Umbilical cord (tissue), 1 donor: ENCODE measurements at regions not wholly inside any gene's neighbourhood (a gene's known extent, or its start where the extent isn't known, plus 50 kb on each side); places are given as distances from the start of the nearest gene placed in this dataset.
"Not testable (repeated sequence)": the region's sequence is repeated elsewhere in the genome, so short reads cannot be mapped to it uniquely, and the experiment has no call there.

ENCODE experiments used
- DNase-seq: peaks from one replicate; pipeline ENCODE4 v3.0.0-alpha.2; 2015; ENCODE audit warnings: low spot score

GRCh38 chr7:48822138-48822537 lies 102.2 kb upstream of the CDC14C start:
- no peak for DNase-seq

GRCh38 chr7:48832303-48832845 lies 92.0 kb upstream of the CDC14C start:
- no peak for DNase-seq

- no peak for DNase-seq
Measured at GRCh38 chr7:48837266-48837665, 87.1 kb upstream of the CDC14C start.

- DNase-seq, result no peak
Measured at GRCh38 chr7:48839108-48839507, 85.2 kb upstream of the CDC14C start.

- DNase-seq, result no peak
Measured at GRCh38 chr7:48841739-48842138, 82.6 kb upstream of the CDC14C start.

GRCh38 chr7:48847917-48848316 lies 76.4 kb upstream of the CDC14C start:
- no peak for DNase-seq

- DNase-seq, result not testable (repeated sequence)
Measured at GRCh38 chr7:48860447-48860846, 63.9 kb upstream of the CDC14C start.

GRCh38 chr7:48868916-48869315 lies 55.4 kb upstream of the CDC14C start:
- DNase-seq, result no peak

GRCh38 chr7:48872548-48872947 lies 51.8 kb upstream of the CDC14C start:
- DNase-seq, result no peak
